ENCODE measurements at regions not wholly inside any gene's neighbourhood (a gene's known extent, or its start where the extent isn't known, plus 50 kb on each side); places are given as distances from the start of the nearest gene placed in this dataset.

DNA sequence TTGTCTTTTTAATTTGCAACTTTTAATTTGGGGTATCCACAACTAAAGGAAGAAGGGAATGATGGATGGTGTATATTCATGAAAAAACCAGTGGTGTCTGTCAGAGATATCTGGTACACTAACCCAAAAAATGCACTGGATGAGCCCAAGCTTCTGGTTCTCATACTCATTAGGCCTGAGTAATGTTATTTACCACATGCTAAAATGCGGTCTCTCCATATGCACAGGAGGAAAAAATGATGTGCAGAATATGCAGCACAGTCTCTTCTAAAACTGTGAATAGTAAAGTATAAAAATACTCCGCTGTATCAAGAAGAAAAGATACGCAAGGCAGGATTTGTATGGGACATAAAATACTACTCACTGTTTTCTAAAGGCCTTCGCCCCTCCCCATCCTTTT, 275.6 kb upstream of the NAV3 start:
- Histone ChIP-seq H3K4me1 (ENCODE audit: insufficient read depth, low read length) (no peaks in the 10 kb centered on the region), H3K27me3 (ENCODE audit: control insufficient read depth in 1 of 2, insufficient read depth in 2 of 2, low read length in 2 of 2) (no peaks in the 10 kb centered on the region), H3K9me3 (ENCODE audit: control insufficient read depth in 1 of 2, insufficient read depth in 1 of 2, low read length in 2 of 2) (peaks cover 0 to 9% of the 10 kb centered on the region in 2 experiments), H3K27ac (ENCODE audit: low read depth in 1 of 2, low read length in 2 of 2) (no peak overlapping the region), H3K4me3 (ENCODE audit: low read length) (no peak overlapping the region), H3K36me3 (ENCODE audit: insufficient read depth, low read length) (no peaks in the 10 kb centered on the region)
- Mint-ChIP-seq H3K4me1 (ENCODE audit: low read depth) (no peaks in the 10 kb centered on the region), H3K9me3 (peaks cover 2% of the 10 kb centered on the region), H3K27ac (no peak overlapping the region), H3K27me3 (no peaks in the 10 kb centered on the region), H3K4me3 (no peak overlapping the region), H3K36me3 (ENCODE audit: low read depth) (no peaks in the 10 kb centered on the region)
- intact Hi-C loops (cut with DNase I, micrococcal nuclease) = no loop called here
- POLR2A ChIA-PET = no interaction called here
- CTCF ChIA-PET = no interaction called here
- TF ChIP-seq, protein P1, sequence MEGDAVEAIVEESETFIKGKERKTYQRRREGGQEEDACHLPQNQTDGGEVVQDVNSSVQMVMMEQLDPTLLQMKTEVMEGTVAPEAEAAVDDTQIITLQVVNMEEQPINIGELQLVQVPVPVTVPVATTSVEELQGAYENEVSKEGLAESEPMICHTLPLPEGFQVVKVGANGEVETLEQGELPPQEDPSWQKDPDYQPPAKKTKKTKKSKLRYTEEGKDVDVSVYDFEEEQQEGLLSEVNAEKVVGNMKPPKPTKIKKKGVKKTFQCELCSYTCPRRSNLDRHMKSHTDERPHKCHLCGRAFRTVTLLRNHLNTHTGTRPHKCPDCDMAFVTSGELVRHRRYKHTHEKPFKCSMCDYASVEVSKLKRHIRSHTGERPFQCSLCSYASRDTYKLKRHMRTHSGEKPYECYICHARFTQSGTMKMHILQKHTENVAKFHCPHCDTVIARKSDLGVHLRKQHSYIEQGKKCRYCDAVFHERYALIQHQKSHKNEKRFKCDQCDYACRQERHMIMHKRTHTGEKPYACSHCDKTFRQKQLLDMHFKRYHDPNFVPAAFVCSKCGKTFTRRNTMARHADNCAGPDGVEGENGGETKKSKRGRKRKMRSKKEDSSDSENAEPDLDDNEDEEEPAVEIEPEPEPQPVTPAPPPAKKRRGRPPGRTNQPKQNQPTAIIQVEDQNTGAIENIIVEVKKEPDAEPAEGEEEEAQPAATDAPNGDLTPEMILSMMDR (IDR thresholded peaks at IDR 0.05) = no peak
- DNase-seq (no peak), ATAC-seq (ENCODE audit: poor library complexity) (no peak)

DNA sequence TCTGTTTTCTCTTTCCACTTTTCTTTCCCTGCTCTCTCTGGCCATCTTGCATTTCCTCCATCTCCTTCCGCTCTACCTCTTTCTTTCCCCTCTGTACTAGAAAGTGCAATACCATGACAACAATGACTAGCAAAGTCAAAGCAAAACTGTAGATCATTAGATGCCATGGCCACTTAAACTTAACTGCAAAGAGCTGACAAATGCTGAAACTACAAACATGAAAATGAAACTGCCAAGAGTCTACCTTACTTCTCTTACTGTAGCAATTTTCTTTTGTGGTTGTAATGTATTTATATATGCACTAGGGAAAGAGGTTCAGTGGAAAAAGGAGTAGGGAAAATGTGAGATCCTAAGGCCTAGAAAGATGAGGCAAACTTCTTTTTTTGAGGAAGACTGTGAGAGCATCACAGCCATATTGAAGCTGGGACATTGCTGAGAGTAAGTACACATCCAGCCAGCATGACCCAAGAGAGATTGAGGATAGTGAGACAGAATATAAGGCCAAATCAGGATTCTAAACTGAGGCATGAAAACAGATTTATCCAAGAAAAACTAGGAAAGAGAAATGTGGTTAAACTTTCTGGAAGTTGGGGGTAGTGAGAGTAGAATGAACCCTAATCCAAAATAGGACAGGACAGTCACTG, 276.6 kb upstream of the NAV3 start:
- Histone ChIP-seq H3K27ac (ENCODE audit: low read depth in 1 of 2, low read length in 2 of 2) (no peak overlapping the region), H3K4me3 (ENCODE audit: low read length) (no peak overlapping the region), H3K36me3 (ENCODE audit: insufficient read depth, low read length) (no peaks in the 10 kb centered on the region), H3K9me3 (ENCODE audit: control insufficient read depth in 1 of 2, insufficient read depth in 1 of 2, low read length in 2 of 2) (no peaks in the 10 kb centered on the region), H3K27me3 (ENCODE audit: control insufficient read depth in 1 of 2, insufficient read depth in 2 of 2, low read length in 2 of 2) (no peaks in the 10 kb centered on the region), H3K4me1 (ENCODE audit: insufficient read depth, low read length) (no peaks in the 10 kb centered on the region)
- Mint-ChIP-seq H3K4me3 (no peak overlapping the region), H3K4me1 (ENCODE audit: low read depth) (no peaks in the 10 kb centered on the region), H3K9me3 (peaks cover 2% of the 10 kb centered on the region), H3K27ac (no peak overlapping the region), H3K27me3 (no peaks in the 10 kb centered on the region), H3K36me3 (ENCODE audit: low read depth) (no peaks in the 10 kb centered on the region)
- ChIA-PET POLR2A (no interaction called here), CTCF (no interaction called here)
- DNase-seq = no peak
- intact Hi-C loops (cut with DNase I, micrococcal nuclease) = no loop called here
- TF ChIP-seq, protein P1 (IDR thresholded peaks at IDR 0.05) = no peak
- no peak for ATAC-seq (ENCODE audit: poor library complexity)

DNA sequence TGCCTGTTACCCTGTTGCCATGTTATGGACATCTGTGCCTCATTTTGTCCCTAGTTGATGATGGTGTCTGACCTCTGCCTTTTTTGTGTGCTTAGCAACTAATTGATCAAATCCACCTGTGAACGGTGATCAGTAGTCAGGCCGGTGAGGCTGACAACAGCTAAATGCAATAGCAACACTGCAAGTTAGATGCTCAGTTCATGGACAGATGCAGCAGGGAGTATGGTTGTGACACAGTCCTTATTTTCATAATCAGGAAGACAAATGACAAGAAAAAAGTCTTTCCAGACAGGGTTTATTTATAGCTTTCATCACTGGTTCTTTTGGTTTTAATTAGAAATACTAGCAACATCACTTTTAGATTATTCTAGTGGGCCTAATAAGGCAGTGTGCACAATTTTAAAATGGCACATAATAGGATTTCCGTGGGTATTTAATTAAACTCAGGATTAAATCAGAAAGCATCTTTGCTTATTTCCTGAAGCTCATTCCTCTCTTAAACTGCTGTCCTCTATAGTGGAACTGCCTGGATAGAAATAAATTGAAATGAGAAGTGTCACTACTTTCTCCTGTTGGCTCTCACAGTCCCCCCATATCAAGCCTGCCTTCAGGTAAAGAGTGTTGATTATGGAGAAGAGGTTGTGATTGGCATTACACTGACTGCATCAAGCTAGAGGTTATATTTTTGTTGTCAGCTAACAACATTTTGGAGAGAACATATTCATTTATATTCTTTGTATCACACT, 281.1 kb upstream of the NAV3 start:
- H3K9me3 ChIP-seq (ENCODE audit: control insufficient read depth in 1 of 2, insufficient read depth in 1 of 2, low read length in 2 of 2) = no peaks in the 10 kb centered on the region
- no peak overlapping the region for H3K27ac ChIP-seq (ENCODE audit: low read depth in 1 of 2, low read length in 2 of 2)
- TF ChIP-seq, protein P1 (IDR thresholded peaks at IDR 0.05) = no peak
- intact Hi-C loops (cut with DNase I, micrococcal nuclease) = no loop called here
- H3K36me3 ChIP-seq (ENCODE audit: insufficient read depth, low read length) = no peaks in the 10 kb centered on the region
- H3K27me3 Mint-ChIP-seq = no peaks in the 10 kb centered on the region
- no peak overlapping the region for H3K4me3 ChIP-seq (ENCODE audit: low read length)
- no peak overlapping the region for H3K4me3 Mint-ChIP-seq
- H3K36me3 Mint-ChIP-seq (ENCODE audit: low read depth) = no peaks in the 10 kb centered on the region
- no peak for DNase-seq
- H3K4me1 Mint-ChIP-seq (ENCODE audit: low read depth) = no peaks in the 10 kb centered on the region
- no peaks in the 10 kb centered on the region for H3K9me3 Mint-ChIP-seq
- ATAC-seq (ENCODE audit: poor library complexity) = no peak
- CTCF ChIA-PET = no interaction called here
- H3K27me3 ChIP-seq (ENCODE audit: control insufficient read depth in 1 of 2, insufficient read depth in 2 of 2, low read length in 2 of 2) = no peaks in the 10 kb centered on the region
- no peaks in the 10 kb centered on the region for H3K4me1 ChIP-seq (ENCODE audit: insufficient read depth, low read length)
- POLR2A ChIA-PET = no interaction called here
- no peak overlapping the region for H3K27ac Mint-ChIP-seq

All from CD4-positive, alpha-beta T cell (primary cell).